Esophagus squamous epithelium (tissue), 4 donors: ENCODE measurements at regions not wholly inside any gene's neighbourhood (a gene's known extent, or its start where the extent isn't known, plus 50 kb on each side); places are given as distances from the start of the nearest gene placed in this dataset.

ENCODE experiments used
- POLR2A ChIP-seq, 4 donors: fragments of 450-650 bp; IDR thresholded peaks; one replicate each; pipeline ENCODE4 v1.6.1; 2017; ENCODE audit warnings: antibody characterized with exemption in 4 of 4, mild to moderate bottlenecking in 4 of 4, moderate library complexity in 3 of 4
- TF ChIP-seq, protein P1 (sequence below), 6 experiments: fragments of 450-650 bp in 4 of 6; fragments of 200-600 bp in 2 of 6; sonication (generic) in 2 of 6; IDR thresholded peaks; one replicate each; pipeline ENCODE4 v1.5.1; 2016 to 2019; ENCODE audit warnings: antibody characterized with exemption in 6 of 6, mild to moderate bottlenecking in 4 of 6, moderate library complexity in 4 of 6

DNA sequence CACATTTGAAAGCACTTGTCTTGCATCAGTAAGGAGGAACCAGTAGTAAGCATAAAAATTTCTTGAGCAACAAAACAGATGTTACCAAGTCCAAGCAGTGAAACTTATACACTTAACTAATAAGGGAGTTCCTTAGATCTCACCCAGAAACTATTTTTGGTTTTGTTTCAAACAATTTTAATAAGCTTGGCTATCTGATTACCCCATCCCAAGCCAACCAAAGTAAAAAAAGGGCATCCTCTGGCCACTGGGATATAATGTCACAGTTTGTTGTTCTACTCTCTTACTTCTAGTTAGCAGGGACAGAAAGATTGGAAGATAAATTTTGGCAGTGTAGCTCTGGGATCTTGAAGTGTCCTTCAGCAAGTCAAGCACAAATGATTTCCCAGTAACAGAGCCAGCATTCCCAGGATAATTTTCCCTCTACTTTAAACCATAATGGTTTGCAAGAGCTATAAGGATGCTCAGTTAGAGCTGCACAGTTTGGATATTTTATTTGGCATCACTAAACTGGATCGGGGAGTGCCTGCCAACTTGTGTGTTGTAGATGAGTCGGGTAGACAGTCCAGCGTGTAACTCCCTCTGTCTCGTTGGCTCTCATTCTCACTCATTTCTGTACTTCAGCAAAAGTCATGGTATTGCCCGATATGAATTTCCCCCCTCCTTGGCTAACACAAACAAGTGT is 161.9 kb upstream of the HMHB1 start:
- TF ChIP-seq, protein P1, sequence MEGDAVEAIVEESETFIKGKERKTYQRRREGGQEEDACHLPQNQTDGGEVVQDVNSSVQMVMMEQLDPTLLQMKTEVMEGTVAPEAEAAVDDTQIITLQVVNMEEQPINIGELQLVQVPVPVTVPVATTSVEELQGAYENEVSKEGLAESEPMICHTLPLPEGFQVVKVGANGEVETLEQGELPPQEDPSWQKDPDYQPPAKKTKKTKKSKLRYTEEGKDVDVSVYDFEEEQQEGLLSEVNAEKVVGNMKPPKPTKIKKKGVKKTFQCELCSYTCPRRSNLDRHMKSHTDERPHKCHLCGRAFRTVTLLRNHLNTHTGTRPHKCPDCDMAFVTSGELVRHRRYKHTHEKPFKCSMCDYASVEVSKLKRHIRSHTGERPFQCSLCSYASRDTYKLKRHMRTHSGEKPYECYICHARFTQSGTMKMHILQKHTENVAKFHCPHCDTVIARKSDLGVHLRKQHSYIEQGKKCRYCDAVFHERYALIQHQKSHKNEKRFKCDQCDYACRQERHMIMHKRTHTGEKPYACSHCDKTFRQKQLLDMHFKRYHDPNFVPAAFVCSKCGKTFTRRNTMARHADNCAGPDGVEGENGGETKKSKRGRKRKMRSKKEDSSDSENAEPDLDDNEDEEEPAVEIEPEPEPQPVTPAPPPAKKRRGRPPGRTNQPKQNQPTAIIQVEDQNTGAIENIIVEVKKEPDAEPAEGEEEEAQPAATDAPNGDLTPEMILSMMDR (IDR thresholded peaks at IDR 0.05) = no peak
- TF ChIP-seq POLR2A (IDR thresholded peaks at IDR 0.05) = no peak
